Gastrocnemius medialis (tissue), 4 donors: ENCODE measurements at regions not wholly inside any gene's neighbourhood (a gene's known extent, or its start where the extent isn't known, plus 50 kb on each side); places are given as distances from the start of the nearest gene placed in this dataset.

Source experiments
- ATAC-seq, 2 donors: fragments of 150-250 bp; one replicate each; pipeline ENCODE4 v1.9.1; 2016
- DNase-seq, 2 donors: peaks; one replicate each; pipeline ENCODE4 v3.0.0-alpha.2; 2019
- H3K27ac ChIP-seq, 4 donors: fragments of 200-600 bp; sonication (generic); 1 replicate in 1 of 4; 2 replicates in 3 of 4; pipeline ENCODE4 v1.5.1; 2016 to 2018; ENCODE audit warnings: mild to moderate bottlenecking in 2 of 4, moderate library complexity in 1 of 4
- H3K27me3 ChIP-seq, 3 donors: fragments of 200-600 bp; sonication (generic) in 2 of 3; 1 replicate in 1 of 3; 2 replicates in 2 of 3; pipeline versions ENCODE4 v1.5.1 to v1.6.0; 2016 to 2019; ENCODE audit warnings: mild to moderate bottlenecking in 1 of 3, moderate library complexity in 1 of 3
- H3K36me3 ChIP-seq, 2 donors: fragments of 200-600 bp; sonication (generic) in 1 of 2; one replicate each; pipeline ENCODE4 v1.5.1; 2017 to 2018
- H3K4me1 ChIP-seq, 2 donors: fragments of 200-600 bp; sonication (generic) in 1 of 2; one replicate each; pipeline ENCODE4 v1.5.1; 2016 to 2017; ENCODE audit warnings: mild to moderate bottlenecking in 2 of 2
- H3K4me3 ChIP-seq, 4 donors: fragments of 200-600 bp; sonication (generic) in 3 of 4; 1 replicate in 1 of 4; 2 replicates in 3 of 4; pipeline ENCODE4 v1.5.1; 2016 to 2019; ENCODE audit warnings: mild to moderate bottlenecking in 2 of 4
- H3K9me3 ChIP-seq, 3 donors: fragments of 200-600 bp; sonication (generic) in 2 of 3; 1 replicate in 1 of 3; 2 replicates in 2 of 3; pipeline ENCODE4 v1.5.1; 2016 to 2019
- POLR2A ChIP-seq, 2 donors: fragments of 450-650 bp; IDR thresholded peaks; one replicate each; pipeline ENCODE4 v1.6.1; 2017; ENCODE audit warnings: antibody characterized with exemption in 2 of 2, mild to moderate bottlenecking in 2 of 2, moderate library complexity in 2 of 2
- in situ Hi-C, 4 donors: fragments of 200-750 bp; cut with MboI; loops; one replicate each; pipeline versions ENCODE4 v1.15.0 to v1.8.0; 2017; ENCODE audit warnings: low sequenced_read_pairs in 4 of 4
- intact Hi-C: fragments of 100-400 bp; cut with DNase I; formaldehyde crosslinking; loops from one replicate; pipeline ENCODE4 v1.15.1; 2023; ENCODE audit warnings: low total_unique reads
- TF ChIP-seq, protein P1 (sequence below), 5 experiments: fragments of 450-650 bp in 3 of 5; fragments of 200-600 bp in 2 of 5; sonication (generic) in 2 of 5; IDR thresholded peaks in 4 of 5; conservative IDR thresholded peaks in 1 of 5; 1 replicate in 4 of 5; 2 replicates in 1 of 5; pipeline ENCODE4 v1.5.1; 2016 to 2019; ENCODE audit warnings: antibody characterized with exemption in 5 of 5, mild to moderate bottlenecking in 3 of 5, moderate library complexity in 3 of 5

DNA sequence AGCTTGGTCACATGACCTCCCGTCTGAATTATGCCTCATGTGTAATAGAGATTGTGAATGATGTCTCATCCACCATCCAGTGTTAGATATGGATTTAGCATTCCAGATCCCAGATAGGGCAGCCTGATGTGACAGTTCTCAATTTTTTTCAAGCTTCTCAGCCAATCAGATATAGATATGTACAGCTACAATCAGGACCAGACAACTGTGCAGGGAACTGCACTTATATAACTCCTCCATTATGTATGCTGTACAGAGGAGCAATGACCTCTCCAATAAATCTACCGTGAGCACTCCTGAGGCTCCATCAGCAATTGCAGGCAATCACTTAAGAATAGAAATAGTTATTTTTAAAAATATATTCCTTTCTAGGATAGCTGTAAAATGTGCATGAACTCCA is 722.8 kb upstream of the SOX9 start:
- intact Hi-C loops (no loop called here), in situ Hi-C loops (no loop called here)
- TF ChIP-seq, protein P1, sequence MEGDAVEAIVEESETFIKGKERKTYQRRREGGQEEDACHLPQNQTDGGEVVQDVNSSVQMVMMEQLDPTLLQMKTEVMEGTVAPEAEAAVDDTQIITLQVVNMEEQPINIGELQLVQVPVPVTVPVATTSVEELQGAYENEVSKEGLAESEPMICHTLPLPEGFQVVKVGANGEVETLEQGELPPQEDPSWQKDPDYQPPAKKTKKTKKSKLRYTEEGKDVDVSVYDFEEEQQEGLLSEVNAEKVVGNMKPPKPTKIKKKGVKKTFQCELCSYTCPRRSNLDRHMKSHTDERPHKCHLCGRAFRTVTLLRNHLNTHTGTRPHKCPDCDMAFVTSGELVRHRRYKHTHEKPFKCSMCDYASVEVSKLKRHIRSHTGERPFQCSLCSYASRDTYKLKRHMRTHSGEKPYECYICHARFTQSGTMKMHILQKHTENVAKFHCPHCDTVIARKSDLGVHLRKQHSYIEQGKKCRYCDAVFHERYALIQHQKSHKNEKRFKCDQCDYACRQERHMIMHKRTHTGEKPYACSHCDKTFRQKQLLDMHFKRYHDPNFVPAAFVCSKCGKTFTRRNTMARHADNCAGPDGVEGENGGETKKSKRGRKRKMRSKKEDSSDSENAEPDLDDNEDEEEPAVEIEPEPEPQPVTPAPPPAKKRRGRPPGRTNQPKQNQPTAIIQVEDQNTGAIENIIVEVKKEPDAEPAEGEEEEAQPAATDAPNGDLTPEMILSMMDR (IDR thresholded peaks at IDR 0.05 in 4 of 5, conservative IDR thresholded peaks at IDR 0.05 in 1 of 5) = no peak
- no peak for TF ChIP-seq POLR2A (IDR thresholded peaks at IDR 0.05)
- no peak for DNase-seq
- no peaks in the 10 kb centered on the region for H3K4me1 ChIP-seq
- H3K36me3 ChIP-seq = no peaks in the 10 kb centered on the region
- ATAC-seq = no peak
- no peak overlapping the region for H3K27ac ChIP-seq
- no peaks in the 10 kb centered on the region for H3K27me3 ChIP-seq
- no peaks in the 10 kb centered on the region for H3K9me3 ChIP-seq
- no peak overlapping the region for H3K4me3 ChIP-seq

DNA sequence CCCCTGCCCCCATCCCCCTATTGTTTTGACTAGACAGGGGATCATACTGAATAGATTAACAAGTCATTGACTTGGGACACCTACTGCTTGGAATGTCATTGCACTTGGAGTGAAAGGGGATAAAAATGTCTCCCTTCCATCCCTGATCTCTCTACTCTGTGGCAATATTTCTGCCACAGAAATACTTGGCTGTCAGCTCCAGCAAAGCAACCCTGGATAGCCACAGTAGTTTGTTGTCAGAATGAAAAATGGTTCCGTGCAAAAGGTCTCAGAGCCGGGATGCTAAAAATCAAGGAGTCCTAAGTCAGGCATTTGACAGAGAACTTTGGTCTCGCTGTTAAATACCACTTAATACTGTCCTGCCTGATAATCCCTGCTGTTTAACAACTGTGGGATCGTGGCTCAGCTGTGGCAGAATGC is 722.0 kb upstream of the SOX9 start:
- intact Hi-C loops = no loop called here
- no peak for ATAC-seq
- Histone ChIP-seq H3K36me3 (no peaks in the 10 kb centered on the region), H3K27me3 (no peaks in the 10 kb centered on the region), H3K4me1 (no peaks in the 10 kb centered on the region), H3K4me3 (no peak overlapping the region), H3K27ac (no peak overlapping the region), H3K9me3 (no peaks in the 10 kb centered on the region)
- TF ChIP-seq, protein P1 (IDR thresholded peaks at IDR 0.05 in 4 of 5, conservative IDR thresholded peaks at IDR 0.05 in 1 of 5) = no peak
- TF ChIP-seq POLR2A (IDR thresholded peaks at IDR 0.05) = no peak
- DNase-seq = no peak
- in situ Hi-C loops = no loop called here

DNA sequence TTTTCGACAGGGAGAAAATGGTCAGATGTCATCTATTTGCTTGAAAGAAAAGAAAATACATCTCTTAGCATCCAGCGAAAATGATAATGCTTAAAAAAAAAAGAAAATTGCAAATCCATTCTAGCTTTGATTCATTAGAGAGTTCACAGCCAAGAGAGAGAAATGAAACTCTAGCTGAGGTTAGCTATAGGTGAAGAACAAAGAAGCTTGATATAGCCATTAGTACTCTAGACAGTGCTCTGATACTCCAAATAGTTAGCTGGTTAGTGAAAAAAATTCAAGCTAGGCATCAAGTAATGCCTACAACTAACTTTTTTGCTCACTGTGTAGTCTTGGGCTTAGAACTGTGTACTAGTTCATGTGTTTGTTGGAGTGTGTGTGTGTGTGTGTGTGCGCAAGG is 721.6 kb upstream of the SOX9 start:
- H3K4me1 ChIP-seq = no peaks in the 10 kb centered on the region
- no peak overlapping the region for H3K27ac ChIP-seq
- in situ Hi-C loops (no loop called here), intact Hi-C loops (no loop called here)
- no peaks in the 10 kb centered on the region for H3K9me3 ChIP-seq
- DNase-seq (no peak), ATAC-seq (no peak)
- TF ChIP-seq, protein P1 (IDR thresholded peaks at IDR 0.05 in 4 of 5, conservative IDR thresholded peaks at IDR 0.05 in 1 of 5) = no peak
- TF ChIP-seq POLR2A (IDR thresholded peaks at IDR 0.05) = no peak
- no peak overlapping the region for H3K4me3 ChIP-seq
- no peaks in the 10 kb centered on the region for H3K27me3 ChIP-seq
- no peaks in the 10 kb centered on the region for H3K36me3 ChIP-seq

DNA sequence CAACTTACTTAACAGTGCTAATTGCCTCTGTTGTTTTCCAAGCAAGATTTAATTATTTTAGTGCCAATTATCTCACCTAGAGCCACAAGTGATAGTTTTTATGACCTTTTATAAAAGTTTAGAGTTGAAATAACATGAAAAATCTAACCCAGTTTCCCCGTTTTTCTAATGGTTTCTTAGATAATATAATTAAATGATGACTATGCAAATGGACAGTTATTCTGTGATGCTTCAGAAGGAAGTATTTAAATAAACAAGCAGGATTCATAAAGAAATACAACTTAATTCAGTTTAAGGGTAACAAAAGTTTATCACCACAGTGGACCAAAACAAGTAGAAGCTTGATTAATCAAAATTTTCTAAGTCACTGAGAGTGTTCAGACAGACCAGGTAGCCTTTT is 721.2 kb upstream of the SOX9 start:
- intact Hi-C loops = no loop called here
- H3K27ac ChIP-seq = no peak overlapping the region
- ATAC-seq = no peak
- in situ Hi-C loops = loop anchor here in 1 of 4 donors (25.0 kb wide), 1 partner anchor 87 kb away; no protein-coding TSS in a partner anchor
- no peaks in the 10 kb centered on the region for H3K36me3 ChIP-seq
- no peaks in the 10 kb centered on the region for H3K4me1 ChIP-seq
- no peaks in the 10 kb centered on the region for H3K9me3 ChIP-seq
- TF ChIP-seq, protein P1 (IDR thresholded peaks at IDR 0.05 in 4 of 5, conservative IDR thresholded peaks at IDR 0.05 in 1 of 5) = no peak
- TF ChIP-seq POLR2A (IDR thresholded peaks at IDR 0.05) = no peak
- H3K27me3 ChIP-seq = no peaks in the 10 kb centered on the region
- DNase-seq = no peak
- no peak overlapping the region for H3K4me3 ChIP-seq

DNA sequence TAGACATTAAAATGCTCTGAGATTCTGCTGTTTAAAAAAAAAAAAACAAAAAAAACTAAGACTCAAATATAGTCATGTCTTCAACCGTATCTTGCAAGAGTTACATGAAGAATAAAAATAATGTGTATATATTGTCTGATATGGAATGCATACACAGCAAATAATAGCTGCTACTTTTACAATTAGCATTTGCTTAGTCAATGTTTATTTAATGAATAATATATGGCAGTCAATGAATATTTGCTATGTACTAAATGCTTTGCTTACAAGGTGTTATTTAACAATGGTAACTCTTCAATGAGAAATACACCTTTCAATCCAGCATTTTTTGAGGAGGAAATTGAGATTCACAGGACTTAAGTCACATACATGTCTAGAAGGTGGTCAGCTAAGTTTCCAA is 718.8 kb upstream of the SOX9 start:
- Histone ChIP-seq H3K27ac (no peak overlapping the region), H3K4me1 (no peaks in the 10 kb centered on the region), H3K36me3 (no peaks in the 10 kb centered on the region), H3K9me3 (no peaks in the 10 kb centered on the region), H3K4me3 (no peak overlapping the region), H3K27me3 (no peaks in the 10 kb centered on the region)
- ATAC-seq (no peak), DNase-seq (no peak)
- in situ Hi-C loops (loop anchor here in 1 of 4 donors (25.0 kb wide), 1 partner anchor 90 kb away; no protein-coding TSS in a partner anchor), intact Hi-C loops (no loop called here)
- TF ChIP-seq, protein P1 (IDR thresholded peaks at IDR 0.05 in 4 of 5, conservative IDR thresholded peaks at IDR 0.05 in 1 of 5) = no peak
- no peak for TF ChIP-seq POLR2A (IDR thresholded peaks at IDR 0.05)
